ENCODE measurements at regions not wholly inside any gene's neighbourhood (a gene's known extent, or its start where the extent isn't known, plus 50 kb on each side); places are given as distances from the start of the nearest gene placed in this dataset.

- Mint-ChIP-seq H3K9me3 (peaks cover 10% of the 10 kb centered on the region), H3K27me3 (ENCODE audit: insufficient read depth, low read depth) (peaks cover 3% of the 10 kb centered on the region), H3K4me1 (no peaks in the 10 kb centered on the region), H3K4me3 (no peak overlapping the region), H3K36me3 (peaks cover 3% of the 10 kb centered on the region), H3K27ac (no peak overlapping the region)
- Histone ChIP-seq H4K20me1 (ENCODE audit: low read depth) (no peaks in the 10 kb centered on the region), H3F3A (ENCODE audit: low read depth) (no peaks in the 10 kb centered on the region), H3K9me3 (ENCODE audit: low read depth) (no peaks in the 10 kb centered on the region), H3K4me2 (no peak overlapping the region), H3K27ac (no peak overlapping the region), H3K4me1 (no peaks in the 10 kb centered on the region), H2AFZ (replicated peaks) (no peak overlapping the region), H3K27me3 (no peaks in the 10 kb centered on the region), H3K9ac (no peak overlapping the region), H3K4me3 (no peak overlapping the region), H3K79me2 (ENCODE audit: low read depth) (no peaks in the 10 kb centered on the region), H3K36me3 (no peaks in the 10 kb centered on the region)
- TF ChIP-seq EZH2 (IDR thresholded peaks at IDR 0.05): no peak
- DNase-seq (ENCODE audit: low spot score): no peak
These were observed 1888.7 kb upstream of the PIK3C3 start for GRCh38 chr18:40066368-40066767.

- Histone ChIP-seq H3F3A (ENCODE audit: low read depth) (no peaks in the 10 kb centered on the region), H3K4me1 (no peaks in the 10 kb centered on the region), H3K9me3 (ENCODE audit: low read depth) (no peaks in the 10 kb centered on the region), H4K20me1 (ENCODE audit: low read depth) (no peaks in the 10 kb centered on the region), H3K36me3 (no peaks in the 10 kb centered on the region), H3K79me2 (ENCODE audit: low read depth) (no peaks in the 10 kb centered on the region), H3K27me3 (no peaks in the 10 kb centered on the region), H3K9ac (no peak overlapping the region), H3K27ac (no peak overlapping the region), H3K4me3 (no peak overlapping the region), H2AFZ (replicated peaks) (no peak overlapping the region), H3K4me2 (no peak overlapping the region)
- Mint-ChIP-seq H3K4me1 (no peaks in the 10 kb centered on the region), H3K36me3 (no peaks in the 10 kb centered on the region), H3K4me3 (no peak overlapping the region), H3K27me3 (ENCODE audit: insufficient read depth, low read depth) (peaks cover 3% of the 10 kb centered on the region), H3K9me3 (no peaks in the 10 kb centered on the region), H3K27ac (no peak overlapping the region)
- no peak for DNase-seq (ENCODE audit: low spot score)
- TF ChIP-seq EZH2 (IDR thresholded peaks at IDR 0.05): no peak
- no peak for TF ChIP-seq EZH2phosphoT487 (IDR thresholded peaks at IDR 0.05)
- no peak for TF ChIP-seq CTCF (IDR thresholded peaks at IDR 0.05)
These were observed 1891.5 kb upstream of the PIK3C3 start for GRCh38 chr18:40063488-40063887.

GRCh38 chr18:40061086-40061485 lies 1893.9 kb upstream of the PIK3C3 start:
- H3K27me3 Mint-ChIP-seq (ENCODE audit: insufficient read depth, low read depth): peaks cover 3% of the 10 kb centered on the region
- Histone ChIP-seq H3K27me3 (no peaks in the 10 kb centered on the region), H3K36me3 (no peaks in the 10 kb centered on the region), H3K4me1 (no peaks in the 10 kb centered on the region), H3K4me2 (no peak overlapping the region), H3F3A (ENCODE audit: low read depth) (no peaks in the 10 kb centered on the region), H3K27ac (no peak overlapping the region), H2AFZ (replicated peaks) (no peak overlapping the region), H4K20me1 (ENCODE audit: low read depth) (no peaks in the 10 kb centered on the region), H3K9me3 (ENCODE audit: low read depth) (no peaks in the 10 kb centered on the region), H3K4me3 (no peak overlapping the region), H3K79me2 (ENCODE audit: low read depth) (no peaks in the 10 kb centered on the region), H3K9ac (no peak overlapping the region)
- H3K27ac Mint-ChIP-seq: no peak overlapping the region
- H3K4me3 Mint-ChIP-seq: no peak overlapping the region
- H3K4me1 Mint-ChIP-seq: no peaks in the 10 kb centered on the region
- TF ChIP-seq EZH2 (IDR thresholded peaks at IDR 0.05) (no peak), CTCF (IDR thresholded peaks at IDR 0.05) (no peak), EZH2phosphoT487 (IDR thresholded peaks at IDR 0.05) (no peak)
- DNase-seq (ENCODE audit: low spot score): no peak
- H3K36me3 Mint-ChIP-seq: no peaks in the 10 kb centered on the region
- H3K9me3 Mint-ChIP-seq: no peaks in the 10 kb centered on the region

GRCh38 chr18:40060562-40060961 lies 1894.5 kb upstream of the PIK3C3 start:
- TF ChIP-seq CTCF (IDR thresholded peaks at IDR 0.05) (no peak), EZH2 (IDR thresholded peaks at IDR 0.05) (no peak), EZH2phosphoT487 (IDR thresholded peaks at IDR 0.05) (no peak)
- no peaks in the 10 kb centered on the region for H3K27me3 ChIP-seq
- Mint-ChIP-seq H3K4me3 (no peak overlapping the region), H3K27me3 (ENCODE audit: insufficient read depth, low read depth) (peaks cover under 1% of the 10 kb centered on the region), H3K36me3 (no peaks in the 10 kb centered on the region), H3K27ac (no peak overlapping the region), H3K4me1 (no peaks in the 10 kb centered on the region), H3K9me3 (no peaks in the 10 kb centered on the region)
- no peaks in the 10 kb centered on the region for H3K36me3 ChIP-seq
- no peak overlapping the region for H3K9ac ChIP-seq
- H3K4me1 ChIP-seq: no peaks in the 10 kb centered on the region
- no peaks in the 10 kb centered on the region for H3F3A ChIP-seq (ENCODE audit: low read depth)
- no peak overlapping the region for H3K27ac ChIP-seq
- DNase-seq (ENCODE audit: low spot score): no peak
- H3K9me3 ChIP-seq (ENCODE audit: low read depth): no peaks in the 10 kb centered on the region
- no peaks in the 10 kb centered on the region for H3K79me2 ChIP-seq (ENCODE audit: low read depth)
- H2AFZ ChIP-seq (replicated peaks): no peak overlapping the region
- no peak overlapping the region for H3K4me2 ChIP-seq
- no peaks in the 10 kb centered on the region for H4K20me1 ChIP-seq (ENCODE audit: low read depth)
- H3K4me3 ChIP-seq: no peak overlapping the region
